Erythroblast (primary cell): ENCODE measurements at regions not wholly inside any gene's neighbourhood (a gene's known extent, or its start where the extent isn't known, plus 50 kb on each side); places are given as distances from the start of the nearest gene placed in this dataset.

Source experiments
- GATA1 ChIP-seq: IDR thresholded peaks from 2 replicates; pipeline ENCODE4 v1.6.1; 2011; ENCODE audit warnings: low read depth, mild to moderate bottlenecking, control low read depth, low read length, moderate library complexity
- POLR2A ChIP-seq: IDR thresholded peaks from 2 replicates; pipeline ENCODE4 v1.6.1; 2011; ENCODE audit warnings: mild to moderate bottlenecking, low read length

- no peak for TF ChIP-seq POLR2A
- no peak for TF ChIP-seq GATA1
Observed at GRCh38 chr1:187947359-187947758, 1118.6 kb downstream of the PLA2G4A start.
